WTC11 (cell line): ENCODE measurements at regions not wholly inside any gene's neighbourhood (a gene's known extent, or its start where the extent isn't known, plus 50 kb on each side); places are given as distances from the start of the nearest gene placed in this dataset.
A peak's percentile ranks its signal among the peaks of the same experiment; 100 is the strongest.

ENCODE experiments used
- ATAC-seq: fragments of 200-7000 bp; cut with Tn5 transposase; 2 replicates; pipeline ENCODE4 v1.10.0; 2021; ENCODE audit warnings: mild to moderate bottlenecking, moderate library complexity
- CTCF ChIA-PET: fragments of 300-600 bp; sonication (Branson Sonifier 250); formaldehyde crosslinking; loops from one replicate; lab custom pipeline; 2021; ENCODE audit warnings: antibody characterized with exemption; lab: Charles Lee
- POLR2A ChIA-PET: fragments of 350-600 bp; sonication (Branson Sonifier 250); formaldehyde crosslinking; loops from one replicate; lab custom pipeline; 2021; ENCODE audit warnings: antibody characterized with exemption; lab: Charles Lee
- DNase-seq: peaks from one replicate; pipeline ENCODE4 v3.0.0; 2021; ENCODE audit warnings: low spot score
- H3K27ac Mint-ChIP-seq: 2 replicates; pipeline ENCODE4 v1.8.0; 2021; ENCODE audit warnings: mixed read lengths
- H3K27me3 Mint-ChIP-seq: 2 replicates; pipeline ENCODE4 v1.8.0; 2021; ENCODE audit warnings: low read depth, mild to moderate bottlenecking, moderate library complexity, mixed read lengths
- H3K36me3 Mint-ChIP-seq: 2 replicates; pipeline ENCODE4 v1.8.0; 2021; ENCODE audit warnings: mixed read lengths
- H3K4me1 Mint-ChIP-seq: 2 replicates; pipeline ENCODE4 v1.8.0; 2022; ENCODE audit warnings: mixed read lengths
- H3K4me3 Mint-ChIP-seq: 2 replicates; pipeline ENCODE4 v1.8.0; 2021; ENCODE audit warnings: mild to moderate bottlenecking, moderate library complexity, mixed read lengths
- H3K9me3 Mint-ChIP-seq: 2 replicates; pipeline ENCODE4 v1.8.0; 2021; ENCODE audit warnings: mixed read lengths
- ATF1 ChIP-seq: sonication (generic); formaldehyde crosslinking; IDR thresholded peaks from 2 replicates; pipeline ENCODE4 v1.8.1; 2023; ENCODE audit warnings: mild to moderate bottlenecking, moderate library complexity, missing genetic modification reagents
- CREM ChIP-seq: sonication (generic); formaldehyde crosslinking; IDR thresholded peaks from 2 replicates; pipeline ENCODE4 v1.8.1; 2022; ENCODE audit warnings: mild to moderate bottlenecking, missing genetic modification reagents, moderate library complexity
- E2F1 ChIP-seq: sonication (generic); formaldehyde crosslinking; IDR thresholded peaks from 2 replicates; pipeline ENCODE4 v1.8.0; 2022; ENCODE audit warnings: mild to moderate bottlenecking, missing genetic modification reagents
- FOXK1 ChIP-seq: sonication (generic); formaldehyde crosslinking; IDR thresholded peaks from 2 replicates; pipeline ENCODE4 v1.8.0; 2022; ENCODE audit warnings: mild to moderate bottlenecking, moderate library complexity, missing genetic modification reagents
- SMAD3 ChIP-seq: sonication (generic); formaldehyde crosslinking; IDR thresholded peaks from 2 replicates; pipeline ENCODE4 v1.8.0; 2022; ENCODE audit warnings: missing genetic modification reagents, mild to moderate bottlenecking, borderline replicate concordance
- SMAD4 ChIP-seq: sonication (generic); formaldehyde crosslinking; IDR thresholded peaks from 2 replicates; pipeline ENCODE4 v1.8.0; 2022; ENCODE audit warnings: mild to moderate bottlenecking, missing genetic modification reagents
- STAT6 ChIP-seq: sonication (generic); formaldehyde crosslinking; conservative IDR thresholded peaks from 2 replicates; pipeline ENCODE4 v1.8.1; 2023; ENCODE audit warnings: mild to moderate bottlenecking, low read depth, missing genetic modification reagents, moderate library complexity
- ZBTB43 ChIP-seq: sonication (generic); formaldehyde crosslinking; IDR thresholded peaks from 2 replicates; pipeline ENCODE4 v1.8.1; 2023; ENCODE audit warnings: mild to moderate bottlenecking, missing genetic modification reagents
- ZNF138 ChIP-seq: sonication (generic); formaldehyde crosslinking; conservative IDR thresholded peaks from 2 replicates; pipeline ENCODE4 v1.8.1; 2022; ENCODE audit warnings: mild to moderate bottlenecking, moderate library complexity, missing genetic modification reagents
- ZNF263 ChIP-seq: sonication (generic); formaldehyde crosslinking; IDR thresholded peaks from 2 replicates; pipeline ENCODE4 v1.8.1; 2022; ENCODE audit warnings: low read depth, mild to moderate bottlenecking, moderate library complexity, missing genetic modification reagents
- ZNF317 ChIP-seq: sonication (generic); formaldehyde crosslinking; IDR thresholded peaks from 2 replicates; pipeline ENCODE4 v1.8.1; 2023; ENCODE audit warnings: low read depth, mild to moderate bottlenecking, moderate library complexity, missing genetic modification reagents, borderline replicate concordance

DNA sequence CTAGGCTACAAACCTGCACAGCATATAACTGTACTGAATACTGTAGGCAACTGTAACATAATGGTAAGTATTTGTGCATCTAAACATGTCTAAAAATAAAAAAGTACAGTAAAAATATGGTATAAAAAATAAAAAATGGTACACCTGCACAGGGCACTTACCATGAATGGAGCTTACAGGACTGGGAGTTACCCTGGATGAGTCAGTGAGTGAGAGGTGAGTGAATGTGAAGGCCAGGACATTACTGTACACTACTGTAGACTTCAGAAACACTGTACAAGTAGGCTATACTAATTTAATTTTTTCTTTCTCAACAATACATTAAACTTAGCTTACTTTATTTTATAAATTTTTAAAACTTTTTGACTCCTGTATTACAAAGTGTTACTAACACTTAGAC, 265.3 kb downstream of the KLF13 start:
- Mint-ChIP-seq H3K9me3 (no peaks in the 10 kb centered on the region), H3K27me3 (no peaks in the 10 kb centered on the region), H3K4me1 (peaks cover 11% of the 10 kb centered on the region), H3K36me3 (no peaks in the 10 kb centered on the region), H3K27ac (no peak overlapping the region), H3K4me3 (no peak overlapping the region)
- ChIA-PET POLR2A (no interaction called here), CTCF (interaction anchor here (1.3 kb wide), 1 partner anchor 386 kb away, joined by 3 read pairs; no protein-coding TSS in a partner anchor)
- no peak for TF ChIP-seq SMAD4 (CRISPR knock-in tag)
- ATAC-seq (no peak), DNase-seq (no peak)

GRCh38 chr15:31597466-31597865, 270.8 kb downstream of the KLF13 start:
- Mint-ChIP-seq H3K4me3 (no peak overlapping the region), H3K36me3 (no peaks in the 10 kb centered on the region), H3K27ac (peak overlapping the region; percentile 56), H3K9me3 (no peaks in the 10 kb centered on the region), H3K27me3 (no peaks in the 10 kb centered on the region), H3K4me1 (peaks cover 31% of the 10 kb centered on the region)
- ChIA-PET POLR2A (no interaction called here), CTCF (no interaction called here)
- no peak for DNase-seq
- ATAC-seq, result no peak
- TF ChIP-seq E2F1 (CRISPR knock-in tag), result no peak
- TF ChIP-seq ZNF138 (CRISPR knock-in tag), result no peak
- no peak for TF ChIP-seq ATF1 (CRISPR knock-in tag)
- TF ChIP-seq ZNF263 (CRISPR knock-in tag), result no peak
- no peak for TF ChIP-seq SMAD3
- TF ChIP-seq CREM (CRISPR knock-in tag), result no peak

DNA sequence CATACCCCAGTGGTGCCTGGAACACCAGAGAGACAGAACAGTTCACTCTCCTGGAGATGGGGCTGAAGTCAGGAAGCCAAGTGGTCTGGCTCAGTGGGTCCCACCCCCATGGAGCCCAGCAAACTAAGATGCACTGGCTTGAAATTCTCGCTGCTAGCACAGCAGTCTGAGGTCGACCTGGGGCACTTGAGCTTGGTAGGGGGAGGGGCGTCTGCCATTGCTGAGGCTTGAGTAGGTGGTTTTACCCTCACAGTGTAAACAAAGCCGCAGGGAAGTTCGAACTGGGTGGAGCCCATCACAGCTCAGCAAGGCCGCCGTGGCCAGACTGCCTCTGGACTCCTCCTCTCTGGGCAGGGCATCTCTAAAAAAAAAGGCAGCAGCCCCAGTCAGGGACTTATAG, 272.0 kb downstream of the KLF13 start:
- Mint-ChIP-seq H3K4me1 (peaks cover 31% of the 10 kb centered on the region), H3K4me3 (peak overlapping the region; percentile 22), H3K9me3 (peaks cover 8% of the 10 kb centered on the region), H3K27ac (no peak overlapping the region), H3K36me3 (no peaks in the 10 kb centered on the region), H3K27me3 (no peaks in the 10 kb centered on the region; the same call in 1 of the 2 replicates)
- POLR2A ChIA-PET, result no interaction called here
- ATAC-seq (peak; percentile 97), DNase-seq (peak; percentile 69)
- CTCF ChIA-PET, result interaction anchor here (0.6 to 1.0 kb wide), 5 partner anchors 9 to 379 kb away, joined by 3 to 5 read pairs (median 3); no protein-coding TSS in a partner anchor
- no peak for TF ChIP-seq STAT6 (CRISPR knock-in tag)
- peak; percentile 78; the same call in 1 of the 2 replicates for TF ChIP-seq FOXK1 (CRISPR knock-in tag)

- POLR2A ChIA-PET, result no interaction called here
- H3K27ac Mint-ChIP-seq, result no peak overlapping the region
- CTCF ChIA-PET, result interaction anchor here (0.6 to 1.0 kb wide), 3 partner anchors 9 to 150 kb away, joined by 3 read pairs; no protein-coding TSS in a partner anchor
Measured at GRCh38 chr15:31605467-31605931, 278.9 kb downstream of the KLF13 start.

More at GRCh38 chr15:31605467-31605931, 278.9 kb downstream of the KLF13 start:
- ATAC-seq, result peak; percentile 95
- peaks cover 14% of the 10 kb centered on the region for H3K9me3 Mint-ChIP-seq
- H3K36me3 Mint-ChIP-seq, result no peaks in the 10 kb centered on the region
- peaks cover 20% of the 10 kb centered on the region for H3K4me1 Mint-ChIP-seq
- TF ChIP-seq ZBTB43 (CRISPR knock-in tag) (no peak), ZNF317 (0 out of 2 replicates have a peak, but pooled peaks have one; percentile 12)
- TF ChIP-seq, all 79 proteins: peak for 1
- DNase-seq, result peak; percentile 62
- H3K4me3 Mint-ChIP-seq, result no peak overlapping the region
- no peaks in the 10 kb centered on the region; the same call in 1 of the 2 replicates for H3K27me3 Mint-ChIP-seq
